Gastrocnemius medialis (tissue), 4 donors: ENCODE measurements at regions not wholly inside any gene's neighbourhood (a gene's known extent, or its start where the extent isn't known, plus 50 kb on each side); places are given as distances from the start of the nearest gene placed in this dataset.

Source experiments
- ATAC-seq, 2 donors: fragments of 150-250 bp; one replicate each; pipeline ENCODE4 v1.9.1; 2016
- DNase-seq, 2 donors: peaks; one replicate each; pipeline ENCODE4 v3.0.0-alpha.2; 2019
- H3K27ac ChIP-seq, 4 donors: fragments of 200-600 bp; sonication (generic); 1 replicate in 1 of 4; 2 replicates in 3 of 4; pipeline ENCODE4 v1.5.1; 2016 to 2018; ENCODE audit warnings: mild to moderate bottlenecking in 2 of 4, moderate library complexity in 1 of 4
- H3K27me3 ChIP-seq, 3 donors: fragments of 200-600 bp; sonication (generic) in 2 of 3; 1 replicate in 1 of 3; 2 replicates in 2 of 3; pipeline versions ENCODE4 v1.5.1 to v1.6.0; 2016 to 2019; ENCODE audit warnings: mild to moderate bottlenecking in 1 of 3, moderate library complexity in 1 of 3
- H3K36me3 ChIP-seq, 2 donors: fragments of 200-600 bp; sonication (generic) in 1 of 2; one replicate each; pipeline ENCODE4 v1.5.1; 2017 to 2018
- H3K4me1 ChIP-seq, 2 donors: fragments of 200-600 bp; sonication (generic) in 1 of 2; one replicate each; pipeline ENCODE4 v1.5.1; 2016 to 2017; ENCODE audit warnings: mild to moderate bottlenecking in 2 of 2
- H3K4me3 ChIP-seq, 4 donors: fragments of 200-600 bp; sonication (generic) in 3 of 4; 1 replicate in 1 of 4; 2 replicates in 3 of 4; pipeline ENCODE4 v1.5.1; 2016 to 2019; ENCODE audit warnings: mild to moderate bottlenecking in 2 of 4
- H3K9me3 ChIP-seq, 3 donors: fragments of 200-600 bp; sonication (generic) in 2 of 3; 1 replicate in 1 of 3; 2 replicates in 2 of 3; pipeline ENCODE4 v1.5.1; 2016 to 2019
- POLR2A ChIP-seq, 2 donors: fragments of 450-650 bp; IDR thresholded peaks; one replicate each; pipeline ENCODE4 v1.6.1; 2017; ENCODE audit warnings: antibody characterized with exemption in 2 of 2, mild to moderate bottlenecking in 2 of 2, moderate library complexity in 2 of 2
- in situ Hi-C, 4 donors: fragments of 200-750 bp; cut with MboI; loops; one replicate each; pipeline versions ENCODE4 v1.15.0 to v1.8.0; 2017; ENCODE audit warnings: low sequenced_read_pairs in 4 of 4
- intact Hi-C: fragments of 100-400 bp; cut with DNase I; formaldehyde crosslinking; loops from one replicate; pipeline ENCODE4 v1.15.1; 2023; ENCODE audit warnings: low total_unique reads
- TF ChIP-seq, protein P1 (sequence below), 5 experiments: fragments of 450-650 bp in 3 of 5; fragments of 200-600 bp in 2 of 5; sonication (generic) in 2 of 5; IDR thresholded peaks in 4 of 5; conservative IDR thresholded peaks in 1 of 5; 1 replicate in 4 of 5; 2 replicates in 1 of 5; pipeline ENCODE4 v1.5.1; 2016 to 2019; ENCODE audit warnings: antibody characterized with exemption in 5 of 5, mild to moderate bottlenecking in 3 of 5, moderate library complexity in 3 of 5

DNA sequence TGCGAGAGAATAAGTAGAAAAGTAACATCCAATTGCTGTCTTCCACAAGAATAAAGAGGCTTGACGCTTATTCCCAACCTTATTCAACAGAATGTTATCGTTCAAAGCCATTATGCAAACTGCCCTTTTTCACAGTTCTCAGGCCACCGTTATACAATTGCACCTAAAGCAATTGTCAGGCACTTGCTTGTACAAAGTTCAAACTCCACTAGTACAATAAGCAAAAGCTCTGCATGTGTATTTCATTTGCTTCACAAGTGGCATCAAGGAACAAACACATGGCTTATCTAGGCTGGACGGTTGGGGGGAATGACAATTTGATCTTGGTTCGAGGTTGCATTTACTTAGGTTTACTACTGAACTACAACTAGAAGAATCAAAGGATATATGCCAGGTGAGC, 815.6 kb downstream of the EFNB2 start:
- intact Hi-C loops (no loop called here), in situ Hi-C loops (no loop called here)
- Histone ChIP-seq H3K27me3 (no peaks in the 10 kb centered on the region), H3K4me1 (no peaks in the 10 kb centered on the region), H3K36me3 (no peaks in the 10 kb centered on the region), H3K4me3 (no peak overlapping the region), H3K27ac (no peak overlapping the region), H3K9me3 (no peaks in the 10 kb centered on the region)
- TF ChIP-seq, protein P1, sequence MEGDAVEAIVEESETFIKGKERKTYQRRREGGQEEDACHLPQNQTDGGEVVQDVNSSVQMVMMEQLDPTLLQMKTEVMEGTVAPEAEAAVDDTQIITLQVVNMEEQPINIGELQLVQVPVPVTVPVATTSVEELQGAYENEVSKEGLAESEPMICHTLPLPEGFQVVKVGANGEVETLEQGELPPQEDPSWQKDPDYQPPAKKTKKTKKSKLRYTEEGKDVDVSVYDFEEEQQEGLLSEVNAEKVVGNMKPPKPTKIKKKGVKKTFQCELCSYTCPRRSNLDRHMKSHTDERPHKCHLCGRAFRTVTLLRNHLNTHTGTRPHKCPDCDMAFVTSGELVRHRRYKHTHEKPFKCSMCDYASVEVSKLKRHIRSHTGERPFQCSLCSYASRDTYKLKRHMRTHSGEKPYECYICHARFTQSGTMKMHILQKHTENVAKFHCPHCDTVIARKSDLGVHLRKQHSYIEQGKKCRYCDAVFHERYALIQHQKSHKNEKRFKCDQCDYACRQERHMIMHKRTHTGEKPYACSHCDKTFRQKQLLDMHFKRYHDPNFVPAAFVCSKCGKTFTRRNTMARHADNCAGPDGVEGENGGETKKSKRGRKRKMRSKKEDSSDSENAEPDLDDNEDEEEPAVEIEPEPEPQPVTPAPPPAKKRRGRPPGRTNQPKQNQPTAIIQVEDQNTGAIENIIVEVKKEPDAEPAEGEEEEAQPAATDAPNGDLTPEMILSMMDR (IDR thresholded peaks at IDR 0.05 in 4 of 5, conservative IDR thresholded peaks at IDR 0.05 in 1 of 5) = no peak
- no peak for TF ChIP-seq POLR2A (IDR thresholded peaks at IDR 0.05)
- DNase-seq = no peak
- ATAC-seq = no peak

DNA sequence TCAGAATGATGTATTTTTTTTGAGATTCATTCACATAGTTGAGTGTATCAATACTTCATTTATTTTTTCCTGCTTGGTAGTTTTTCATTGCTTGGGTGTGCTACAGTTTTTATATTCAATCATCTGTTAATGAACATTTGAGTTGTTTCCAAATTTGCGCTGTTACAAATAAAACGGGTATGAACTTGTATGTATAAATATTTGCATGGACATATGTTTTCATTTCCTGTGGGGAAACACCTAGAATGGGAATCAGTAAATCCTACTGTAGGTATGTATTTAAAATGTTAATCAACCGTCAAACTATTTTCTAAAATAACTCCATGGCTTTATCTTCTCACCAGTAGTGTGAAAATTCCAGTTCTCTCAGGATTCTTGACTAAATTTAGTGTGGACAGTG, 826.3 kb downstream of the EFNB2 start:
- TF ChIP-seq, protein P1 (IDR thresholded peaks at IDR 0.05 in 4 of 5, conservative IDR thresholded peaks at IDR 0.05 in 1 of 5) = no peak
- no peak for TF ChIP-seq POLR2A (IDR thresholded peaks at IDR 0.05)
- H3K9me3 ChIP-seq = peaks cover 0 to 8% (median 0%) of the 10 kb centered on the region in 3 donors
- no peaks in the 10 kb centered on the region for H3K27me3 ChIP-seq
- H3K4me3 ChIP-seq = no peak overlapping the region
- H3K36me3 ChIP-seq = no peaks in the 10 kb centered on the region
- no peak for DNase-seq
- no peaks in the 10 kb centered on the region for H3K4me1 ChIP-seq
- no peak overlapping the region for H3K27ac ChIP-seq
- no peak for ATAC-seq
- intact Hi-C loops (no loop called here), in situ Hi-C loops (no loop called here)

DNA sequence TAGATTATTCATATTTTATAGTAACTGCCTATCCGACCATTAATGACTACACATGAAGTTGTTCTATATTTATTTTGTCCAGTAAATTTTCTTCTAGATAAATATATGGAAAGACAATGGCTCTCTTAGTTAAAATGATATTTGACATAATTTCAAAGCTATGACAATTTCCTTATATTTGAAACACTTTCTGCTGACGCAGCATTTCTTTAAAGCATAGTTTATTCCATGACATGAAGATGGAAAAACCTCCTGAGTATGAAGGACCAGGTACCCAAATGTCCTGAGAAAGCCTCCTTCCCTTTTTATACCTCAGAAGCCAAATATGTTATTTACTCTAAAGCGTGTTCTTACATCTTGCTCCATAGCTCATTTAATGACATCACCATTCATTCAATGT, 831.6 kb downstream of the EFNB2 start:
- H3K27ac ChIP-seq = no peak overlapping the region
- intact Hi-C loops = no loop called here
- H3K4me1 ChIP-seq = no peaks in the 10 kb centered on the region
- no peak for ATAC-seq
- no peaks in the 10 kb centered on the region for H3K36me3 ChIP-seq
- in situ Hi-C loops = no loop called here
- DNase-seq = no peak
- H3K27me3 ChIP-seq = no peaks in the 10 kb centered on the region
- no peak overlapping the region for H3K4me3 ChIP-seq
- TF ChIP-seq, protein P1 (IDR thresholded peaks at IDR 0.05 in 4 of 5, conservative IDR thresholded peaks at IDR 0.05 in 1 of 5) = no peak
- no peaks in the 10 kb centered on the region for H3K9me3 ChIP-seq

DNA sequence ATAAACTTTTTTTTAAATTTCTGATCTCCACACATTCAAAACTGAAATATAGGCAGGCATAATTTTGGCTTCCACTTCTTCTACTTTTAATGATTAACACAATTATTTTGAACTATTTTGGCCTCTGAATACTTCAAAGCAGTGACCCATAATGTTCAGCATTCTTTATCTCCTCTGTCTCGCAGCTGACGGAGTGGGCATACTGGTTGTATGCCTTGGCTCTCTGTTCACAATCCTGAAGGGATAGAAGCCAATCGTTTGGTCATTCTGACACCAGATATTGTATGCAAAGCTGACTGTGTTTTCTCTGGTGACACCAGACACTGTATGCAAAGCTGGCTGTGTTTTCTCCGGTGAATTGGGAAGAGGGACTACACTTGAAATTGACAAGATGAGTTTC, 833.0 kb downstream of the EFNB2 start:
- ATAC-seq (no peak), DNase-seq (no peak)
- in situ Hi-C loops = no loop called here
- H3K4me1 ChIP-seq = no peaks in the 10 kb centered on the region
- TF ChIP-seq POLR2A (IDR thresholded peaks at IDR 0.05) = no peak
- TF ChIP-seq, protein P1 (IDR thresholded peaks at IDR 0.05 in 4 of 5, conservative IDR thresholded peaks at IDR 0.05 in 1 of 5) = no peak
- no peaks in the 10 kb centered on the region for H3K9me3 ChIP-seq
- no peak overlapping the region for H3K27ac ChIP-seq
- H3K36me3 ChIP-seq = no peaks in the 10 kb centered on the region
- intact Hi-C loops = no loop called here
- no peak overlapping the region for H3K4me3 ChIP-seq
- H3K27me3 ChIP-seq = no peaks in the 10 kb centered on the region

DNA sequence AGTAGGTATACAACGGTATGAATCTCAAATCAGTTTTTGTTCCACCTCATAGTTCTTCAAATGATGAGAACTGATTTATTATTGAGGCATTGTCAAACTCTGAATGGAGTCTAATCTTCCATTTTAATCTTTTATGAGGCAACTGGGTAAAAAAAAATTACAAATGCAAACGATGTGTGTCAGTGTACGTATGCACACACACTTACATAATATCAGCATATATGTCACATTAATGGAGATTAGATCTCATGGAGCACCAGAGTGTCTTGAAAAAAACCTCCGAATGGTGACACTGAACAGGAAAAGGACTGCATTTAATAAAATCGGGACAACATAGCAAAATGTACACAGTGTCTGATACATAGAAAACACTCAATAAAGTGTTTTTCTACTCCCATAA, 842.7 kb downstream of the EFNB2 start:
- ATAC-seq = no peak
- DNase-seq = no peak
- no peaks in the 10 kb centered on the region for H3K9me3 ChIP-seq
- in situ Hi-C loops = no loop called here
- H3K36me3 ChIP-seq = no peaks in the 10 kb centered on the region
- no peak overlapping the region for H3K4me3 ChIP-seq
- no peaks in the 10 kb centered on the region for H3K27me3 ChIP-seq
- H3K27ac ChIP-seq = no peak overlapping the region
- no peaks in the 10 kb centered on the region for H3K4me1 ChIP-seq
- intact Hi-C loops = no loop called here
- TF ChIP-seq, protein P1 (IDR thresholded peaks at IDR 0.05 in 4 of 5, conservative IDR thresholded peaks at IDR 0.05 in 1 of 5) = no peak
- no peak for TF ChIP-seq POLR2A (IDR thresholded peaks at IDR 0.05)
